Activated naive CD8-positive, alpha-beta T cell treated with anti-CD3 and anti-CD28 coated beads, Interleukin-2, amount 50 U/mL, for 24 hours (primary cell): ENCODE measurements at regions not wholly inside any gene's neighbourhood (a gene's known extent, or its start where the extent isn't known, plus 50 kb on each side); places are given as distances from the start of the nearest gene placed in this dataset.

Experiments used
- ATAC-seq: fragments of 150-1000 bp; cut with Tn5 transposase; one replicate; pipeline ENCODE4 v1.10.0; 2021
- DNase-seq: peaks from one replicate; pipeline ENCODE4 v3.0.0; 2021
- H3K27ac Mint-ChIP-seq: one replicate; pipeline ENCODE4 v1.8.0; 2021; ENCODE audit warnings: mild to moderate bottlenecking, mixed read lengths
- H3K27me3 Mint-ChIP-seq: one replicate; pipeline ENCODE4 v1.8.0; 2021; ENCODE audit warnings: mixed read lengths
- H3K36me3 Mint-ChIP-seq: one replicate; pipeline ENCODE4 v1.8.0; 2021; ENCODE audit warnings: low read depth, mixed read lengths
- H3K4me1 Mint-ChIP-seq: one replicate; pipeline ENCODE4 v1.8.0; 2021; ENCODE audit warnings: mixed read lengths
- H3K4me3 Mint-ChIP-seq: one replicate; pipeline ENCODE4 v1.8.0; 2021; ENCODE audit warnings: mild to moderate bottlenecking, moderate library complexity, mixed read lengths
- H3K9me3 Mint-ChIP-seq: one replicate; pipeline ENCODE4 v1.8.0; 2021; ENCODE audit warnings: mixed read lengths

DNA sequence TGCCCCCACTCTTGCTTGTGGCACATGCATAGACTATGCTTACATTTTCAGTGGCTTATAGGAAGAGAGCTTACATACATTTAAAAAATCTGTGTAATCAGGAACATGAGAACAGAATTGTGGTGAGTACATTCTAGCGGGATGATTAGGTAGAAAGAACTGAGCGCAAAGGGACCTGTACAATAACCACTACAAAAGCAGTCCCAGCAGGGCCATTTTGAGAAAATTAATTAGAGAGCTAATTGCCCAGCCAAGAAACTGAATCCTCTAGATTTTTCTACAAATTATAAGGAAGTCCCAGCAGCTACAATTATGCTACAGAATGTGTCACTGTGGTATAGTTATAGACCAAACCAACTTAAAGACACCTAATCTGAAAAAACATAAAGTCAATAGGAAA lies 105.6 kb upstream of the TNFAIP3 start:
- ATAC-seq (no peak), DNase-seq (no peak)
- Mint-ChIP-seq H3K27ac (no peak overlapping the region), H3K9me3 (no peaks in the 10 kb centered on the region), H3K4me3 (no peak overlapping the region), H3K4me1 (peaks cover 14% of the 10 kb centered on the region), H3K27me3 (no peaks in the 10 kb centered on the region), H3K36me3 (no peaks in the 10 kb centered on the region)

- ATAC-seq (no peak), DNase-seq (no peak)
- H3K27ac Mint-ChIP-seq = no peak overlapping the region
- H3K9me3 Mint-ChIP-seq = no peaks in the 10 kb centered on the region
- no peaks in the 10 kb centered on the region for H3K27me3 Mint-ChIP-seq
- no peaks in the 10 kb centered on the region for H3K36me3 Mint-ChIP-seq
- peaks cover 17% of the 10 kb centered on the region for H3K4me1 Mint-ChIP-seq
- H3K4me3 Mint-ChIP-seq = no peak overlapping the region
Measured at GRCh38 chr6:137762168-137763090, 104.6 kb upstream of the TNFAIP3 start.

DNA sequence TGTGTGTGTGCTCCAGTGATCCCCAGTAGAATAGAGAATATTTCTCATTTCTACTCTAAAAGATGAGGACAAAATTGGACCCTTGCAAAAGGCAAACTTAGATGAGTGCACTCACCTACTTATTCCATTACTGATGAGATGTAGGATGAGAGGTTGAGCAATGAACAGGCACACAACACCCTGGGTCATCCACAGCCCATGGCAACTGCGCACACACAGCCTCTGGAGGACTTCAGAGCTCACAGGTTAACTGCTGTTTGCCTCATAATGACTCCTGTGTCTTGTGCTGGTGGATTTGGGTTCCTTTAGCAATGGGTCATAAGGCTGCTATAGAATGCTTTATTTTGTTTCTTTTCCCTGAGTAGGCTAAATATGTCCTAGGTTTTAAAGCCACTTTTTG lies 103.6 kb upstream of the TNFAIP3 start:
- Mint-ChIP-seq H3K36me3 (no peaks in the 10 kb centered on the region), H3K9me3 (no peaks in the 10 kb centered on the region), H3K27me3 (no peaks in the 10 kb centered on the region), H3K27ac (no peak overlapping the region), H3K4me1 (peaks cover 23% of the 10 kb centered on the region), H3K4me3 (no peak overlapping the region)
- DNase-seq (no peak), ATAC-seq (no peak)

- H3K27me3 Mint-ChIP-seq = no peaks in the 10 kb centered on the region
- ATAC-seq (no peak), DNase-seq (no peak)
- H3K9me3 Mint-ChIP-seq = no peaks in the 10 kb centered on the region
- peaks cover 22% of the 10 kb centered on the region for H3K4me1 Mint-ChIP-seq
- no peak overlapping the region for H3K27ac Mint-ChIP-seq
- no peaks in the 10 kb centered on the region for H3K36me3 Mint-ChIP-seq
- H3K4me3 Mint-ChIP-seq = no peak overlapping the region
Measured at GRCh38 chr6:137763886-137764285, 103.2 kb upstream of the TNFAIP3 start.

DNA sequence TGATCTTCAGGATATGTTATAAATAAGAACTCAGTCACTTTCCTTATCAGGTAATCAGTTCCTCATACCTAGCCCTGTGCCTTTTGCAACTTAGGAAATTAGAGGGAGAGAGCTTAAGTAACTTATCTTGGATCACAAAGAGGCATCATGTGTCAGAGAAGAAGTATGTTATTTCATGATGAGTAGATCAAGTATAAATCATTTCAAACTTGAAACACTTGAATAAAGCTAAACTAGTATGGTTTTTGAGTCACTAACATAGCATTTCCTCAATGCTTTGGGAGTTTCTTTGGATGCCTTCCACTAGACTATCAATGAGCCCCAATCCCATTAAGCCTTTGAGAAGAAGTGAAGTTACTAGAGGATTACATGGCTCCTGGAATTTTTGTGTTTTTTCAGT lies 102.6 kb upstream of the TNFAIP3 start:
- Mint-ChIP-seq H3K27me3 (no peaks in the 10 kb centered on the region), H3K9me3 (no peaks in the 10 kb centered on the region), H3K4me1 (peaks cover 21% of the 10 kb centered on the region), H3K4me3 (no peak overlapping the region), H3K36me3 (no peaks in the 10 kb centered on the region), H3K27ac (no peak overlapping the region)
- no peak for ATAC-seq
- DNase-seq = no peak

DNA sequence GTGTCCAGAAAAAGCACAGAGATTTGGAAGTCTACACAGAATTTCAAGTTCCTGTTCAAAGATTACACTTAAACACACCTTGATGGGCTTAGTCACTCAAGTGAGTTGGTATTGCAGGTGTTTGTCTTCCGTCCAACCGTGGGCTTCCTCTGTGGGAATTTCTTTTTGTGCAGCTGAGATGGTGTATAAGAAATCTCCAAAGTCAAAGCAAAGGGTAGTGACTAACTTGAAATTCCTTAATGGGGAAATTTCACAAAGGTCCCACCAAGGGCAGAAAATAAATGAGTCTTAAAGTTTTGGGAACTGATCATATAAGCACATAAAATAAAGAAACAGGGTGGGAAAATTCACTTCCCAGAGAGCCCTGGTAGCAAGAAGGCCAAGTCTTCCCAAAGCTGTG lies 102.0 kb upstream of the TNFAIP3 start:
- H3K9me3 Mint-ChIP-seq = no peaks in the 10 kb centered on the region
- H3K36me3 Mint-ChIP-seq = no peaks in the 10 kb centered on the region
- no peak for DNase-seq
- no peaks in the 10 kb centered on the region for H3K27me3 Mint-ChIP-seq
- H3K27ac Mint-ChIP-seq = no peak overlapping the region
- peaks cover 23% of the 10 kb centered on the region for H3K4me1 Mint-ChIP-seq
- no peak for ATAC-seq
- no peak overlapping the region for H3K4me3 Mint-ChIP-seq

DNA sequence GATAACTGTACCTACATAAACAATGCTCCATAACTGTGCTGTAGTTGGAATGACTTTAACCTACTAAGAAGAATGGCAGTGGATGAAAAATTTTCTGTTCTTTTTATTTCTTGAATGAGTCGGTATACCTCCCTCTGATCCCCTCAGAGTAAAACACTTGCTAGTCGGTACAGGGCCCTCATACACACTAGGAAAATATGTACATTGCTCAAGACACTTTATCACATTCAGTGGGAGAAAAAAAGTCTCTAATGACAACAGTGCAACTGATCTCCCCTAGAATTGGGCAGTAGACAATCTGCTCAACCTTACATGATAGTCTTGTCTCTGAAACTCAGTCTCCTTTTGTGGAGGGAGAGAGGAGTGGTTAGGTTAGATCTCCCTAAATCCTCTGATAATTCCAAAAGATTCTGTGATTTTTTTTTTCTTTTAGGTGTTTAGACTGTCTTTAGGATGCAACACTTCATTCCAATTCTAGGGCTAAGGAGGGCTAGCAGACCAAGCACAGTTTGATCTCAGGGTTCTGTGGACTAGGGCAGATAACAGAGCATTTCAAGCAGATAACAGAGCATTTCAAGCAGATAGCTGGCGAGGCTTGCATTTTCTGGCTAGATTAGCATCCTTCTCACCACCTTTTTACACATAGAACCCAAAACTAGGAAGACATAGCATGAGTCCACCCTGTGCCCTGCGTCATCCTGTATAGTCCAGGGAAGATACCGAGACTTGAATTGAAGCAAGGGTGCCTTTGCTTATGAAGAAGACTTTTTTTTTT lies 100.3 kb upstream of the TNFAIP3 start:
- no peak overlapping the region for H3K4me3 Mint-ChIP-seq
- DNase-seq = no peak
- H3K27me3 Mint-ChIP-seq = no peaks in the 10 kb centered on the region
- no peak overlapping the region for H3K27ac Mint-ChIP-seq
- H3K36me3 Mint-ChIP-seq = no peaks in the 10 kb centered on the region
- no peaks in the 10 kb centered on the region for H3K9me3 Mint-ChIP-seq
- H3K4me1 Mint-ChIP-seq = peaks cover 23% of the 10 kb centered on the region
- no peak for ATAC-seq

GRCh38 chr6:137767465-137767864 lies 99.6 kb upstream of the TNFAIP3 start:
- DNase-seq (no peak), ATAC-seq (no peak)
- Mint-ChIP-seq H3K27ac (no peak overlapping the region), H3K4me3 (no peak overlapping the region), H3K36me3 (no peaks in the 10 kb centered on the region), H3K9me3 (peaks cover 4% of the 10 kb centered on the region), H3K27me3 (no peaks in the 10 kb centered on the region), H3K4me1 (peaks cover 23% of the 10 kb centered on the region)

DNA sequence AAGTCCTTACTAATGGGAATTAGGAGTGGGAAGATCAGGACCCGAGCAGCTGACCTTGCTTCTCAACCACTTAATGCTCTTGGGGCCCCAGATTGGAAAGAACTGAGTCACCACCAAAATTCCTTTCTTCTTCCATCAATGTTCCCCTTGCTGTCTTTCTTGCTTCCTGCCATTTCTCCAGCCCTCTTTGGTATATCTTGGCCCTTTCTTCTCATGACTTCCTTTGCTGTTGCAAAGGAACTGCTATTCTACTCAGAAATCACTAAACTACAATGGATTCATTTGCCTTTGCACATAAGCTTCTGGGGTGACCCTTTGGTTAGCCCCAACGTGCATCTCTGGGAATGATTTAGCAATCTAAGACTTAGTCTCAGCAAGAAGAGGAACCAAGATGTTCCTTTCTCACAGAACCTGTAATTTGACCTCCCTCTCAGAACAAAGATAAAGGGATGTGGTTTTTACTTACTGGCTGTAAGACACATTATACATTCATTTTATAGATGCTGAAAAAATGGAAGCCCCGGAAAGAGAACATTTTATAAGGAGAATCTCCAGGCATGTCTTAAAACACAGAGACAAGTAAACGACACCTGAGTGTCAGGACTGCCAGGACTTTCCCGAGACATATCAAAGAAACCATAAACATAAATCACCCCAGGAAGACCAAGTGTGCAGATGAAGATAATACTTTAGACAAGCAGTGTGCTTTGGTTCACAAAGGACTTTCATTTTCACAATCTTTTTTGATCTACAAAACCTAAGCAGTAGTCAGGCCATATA lies 99.0 kb upstream of the TNFAIP3 start:
- no peak for DNase-seq
- no peak for ATAC-seq
- Mint-ChIP-seq H3K27ac (peak overlapping the region; percentile 70), H3K4me1 (peaks cover 21% of the 10 kb centered on the region), H3K4me3 (peak overlapping the region; percentile 8), H3K36me3 (no peaks in the 10 kb centered on the region), H3K27me3 (no peaks in the 10 kb centered on the region), H3K9me3 (peaks cover 5% of the 10 kb centered on the region)

DNA sequence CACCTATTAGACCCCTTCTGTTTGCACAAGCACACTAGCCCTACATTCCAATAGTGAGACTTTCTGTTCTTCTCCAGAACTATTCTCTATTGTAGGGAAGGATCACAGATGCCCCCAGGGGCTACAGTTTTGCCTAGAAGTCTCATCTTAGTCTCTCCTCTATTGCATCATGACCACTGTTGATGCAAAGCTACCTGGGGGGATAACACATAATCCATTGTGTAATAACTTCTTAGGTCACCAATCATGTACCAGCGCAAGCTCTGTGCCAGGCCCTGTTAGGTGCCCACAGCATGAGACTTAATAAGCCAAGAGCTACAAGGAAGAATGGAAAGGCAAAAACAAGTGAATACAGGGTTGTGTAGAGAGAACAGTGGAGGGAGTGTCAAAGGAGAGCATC lies 98.1 kb upstream of the TNFAIP3 start:
- Mint-ChIP-seq H3K9me3 (peaks cover 5% of the 10 kb centered on the region), H3K27me3 (no peaks in the 10 kb centered on the region), H3K4me1 (peaks cover 21% of the 10 kb centered on the region), H3K36me3 (no peaks in the 10 kb centered on the region), H3K27ac (no peak overlapping the region), H3K4me3 (no peak overlapping the region)
- DNase-seq (no peak), ATAC-seq (no peak)

DNA sequence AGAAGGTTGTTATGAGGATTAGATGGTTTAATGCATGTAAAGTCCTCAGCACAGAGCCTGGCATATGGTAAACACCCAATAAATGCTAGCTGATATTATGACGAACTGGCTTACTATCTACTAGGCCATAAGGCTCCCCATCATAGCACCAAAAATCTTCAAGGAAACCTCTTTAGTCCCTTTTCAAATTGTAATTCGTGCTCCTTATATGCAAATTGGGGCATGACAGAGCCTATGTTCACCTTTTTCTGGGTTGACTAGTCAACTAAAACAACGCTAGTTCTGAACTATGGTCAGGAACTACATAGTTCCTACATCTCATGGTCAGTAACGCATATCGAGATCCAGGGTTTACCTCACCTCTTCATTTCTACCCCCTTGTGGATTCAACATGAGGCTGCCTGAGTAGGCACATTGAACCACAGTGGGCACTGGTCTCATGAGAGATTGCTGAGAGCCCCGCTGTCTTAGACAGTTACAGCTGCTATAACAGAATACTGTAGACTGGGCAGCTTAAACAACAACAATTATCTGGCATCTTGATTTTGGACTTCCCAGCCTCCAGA lies 97.2 kb upstream of the TNFAIP3 start:
- peaks cover 5% of the 10 kb centered on the region for H3K9me3 Mint-ChIP-seq
- no peak overlapping the region for H3K4me3 Mint-ChIP-seq
- H3K36me3 Mint-ChIP-seq = no peaks in the 10 kb centered on the region
- no peaks in the 10 kb centered on the region for H3K27me3 Mint-ChIP-seq
- DNase-seq = no peak
- ATAC-seq = no peak
- H3K4me1 Mint-ChIP-seq = peaks cover 21% of the 10 kb centered on the region
- H3K27ac Mint-ChIP-seq = no peak overlapping the region

DNA sequence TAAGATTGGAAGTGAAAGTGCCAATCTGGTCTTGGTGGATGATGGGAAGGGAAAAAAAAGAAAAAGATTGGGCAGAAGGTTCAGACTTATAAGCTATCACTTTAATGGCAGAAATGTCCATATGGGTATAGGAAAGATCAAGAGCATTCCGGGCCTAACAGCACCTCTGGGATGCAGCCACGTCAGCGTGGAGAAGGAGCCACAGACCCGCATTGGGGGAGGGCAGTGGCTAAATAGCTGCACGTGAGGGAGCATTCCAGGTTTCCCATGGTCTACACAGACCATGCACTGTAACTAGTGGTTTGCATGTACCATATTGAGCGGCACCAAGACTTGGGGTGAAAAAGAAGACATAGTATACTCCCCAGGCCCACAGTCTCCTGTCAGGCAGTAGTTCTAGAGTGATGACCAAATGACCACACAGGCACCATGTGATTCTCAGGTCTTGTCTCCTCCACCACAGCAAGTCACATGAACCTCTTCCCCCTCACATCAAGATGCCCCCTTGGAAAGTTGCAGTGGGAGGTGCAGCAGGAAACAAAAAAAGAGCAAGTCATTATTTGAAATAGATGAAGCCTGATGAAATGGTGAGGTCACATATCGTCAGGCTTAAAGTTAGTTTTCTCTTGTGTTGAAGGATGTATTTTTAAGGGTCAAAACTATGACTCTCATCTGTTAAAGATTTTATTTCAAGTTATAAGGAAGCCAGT lies 94.4 kb upstream of the TNFAIP3 start:
- Mint-ChIP-seq H3K27ac (no peak overlapping the region), H3K4me3 (no peak overlapping the region), H3K9me3 (peaks cover 5% of the 10 kb centered on the region), H3K36me3 (no peaks in the 10 kb centered on the region), H3K27me3 (no peaks in the 10 kb centered on the region), H3K4me1 (peaks cover 17% of the 10 kb centered on the region)
- ATAC-seq = no peak
- DNase-seq = no peak

GRCh38 chr6:137775227-137775626 lies 91.8 kb upstream of the TNFAIP3 start:
- peaks cover 2% of the 10 kb centered on the region for H3K4me1 Mint-ChIP-seq
- H3K27me3 Mint-ChIP-seq = no peaks in the 10 kb centered on the region
- no peak overlapping the region for H3K27ac Mint-ChIP-seq
- DNase-seq (no peak), ATAC-seq (no peak)
- peaks cover 5% of the 10 kb centered on the region for H3K9me3 Mint-ChIP-seq
- H3K4me3 Mint-ChIP-seq = no peak overlapping the region
- H3K36me3 Mint-ChIP-seq = no peaks in the 10 kb centered on the region

DNA sequence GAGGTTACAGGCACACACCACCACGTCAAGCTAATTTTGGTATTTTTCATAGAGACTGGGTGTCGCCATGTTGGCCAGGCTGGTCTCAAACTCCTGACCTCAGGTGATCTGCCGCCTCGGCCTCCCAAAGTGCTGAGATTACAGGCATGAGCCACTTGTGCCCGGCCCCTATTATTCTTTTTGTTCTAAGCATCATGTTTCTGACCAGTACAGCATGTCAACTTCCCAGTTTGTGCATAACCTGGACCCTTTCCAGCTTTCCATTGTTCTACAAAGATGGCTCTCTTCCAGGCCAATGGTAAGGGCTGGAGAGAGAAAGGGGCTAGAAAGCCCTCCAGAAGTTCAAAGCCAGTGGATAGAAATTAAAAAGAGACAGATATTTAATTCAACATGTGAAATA lies 91.3 kb upstream of the TNFAIP3 start:
- Mint-ChIP-seq H3K27ac (no peak overlapping the region), H3K4me3 (no peak overlapping the region), H3K36me3 (no peaks in the 10 kb centered on the region), H3K27me3 (no peaks in the 10 kb centered on the region), H3K4me1 (peaks cover 2% of the 10 kb centered on the region), H3K9me3 (peaks cover 5% of the 10 kb centered on the region)
- ATAC-seq (no peak), DNase-seq (no peak)
